Endothelial cell of umbilical vein (primary cell): ENCODE measurements at regions not wholly inside any gene's neighbourhood (a gene's known extent, or its start where the extent isn't known, plus 50 kb on each side); places are given as distances from the start of the nearest gene placed in this dataset.

Experiments
- CTCF ChIP-seq, 2 donors: IDR thresholded peaks; 1 replicate in 1 of 2; 2 replicates in 1 of 2; pipeline ENCODE4 v1.5.1; 2011; ENCODE audit warnings: low read length in 2 of 2, mild to moderate bottlenecking in 2 of 2, moderate library complexity in 2 of 2, control low read depth in 1 of 2, inconsistent platforms in 1 of 2, low read depth in 1 of 2; ENCODE audit not compliant: insufficient read depth in 1 of 2; ENCODE audit errors: extremely low read depth in 1 of 2
- EZH2 ChIP-seq: IDR thresholded peaks from 2 replicates; pipeline ENCODE4 v1.6.1; 2012; ENCODE audit warnings: borderline replicate concordance, low read depth, mild to moderate bottlenecking, moderate library complexity, low read length, inconsistent platforms; ENCODE audit not compliant: severe bottlenecking
- FOS ChIP-seq: IDR thresholded peaks from 2 replicates; pipeline ENCODE4 v1.6.1; 2011; ENCODE audit warnings: mild to moderate bottlenecking, low read length, moderate library complexity, borderline replicate concordance; ENCODE audit not compliant: insufficient read depth
- JUN ChIP-seq: IDR thresholded peaks from 2 replicates; pipeline ENCODE4 v1.6.1; 2011; ENCODE audit warnings: borderline replicate concordance, low read depth; ENCODE audit not compliant: insufficient read length, insufficient read depth
- MAX ChIP-seq: IDR thresholded peaks from 2 replicates; pipeline ENCODE4 v1.6.1; 2011; ENCODE audit not compliant: insufficient read depth, insufficient read length
- POLR2A ChIP-seq: IDR thresholded peaks from 2 replicates; pipeline ENCODE4 v1.6.1; 2012; ENCODE audit warnings: low read depth, mild to moderate bottlenecking, control low read depth, low read length
- POLR2AphosphoS5 ChIP-seq: IDR thresholded peaks from 2 replicates; pipeline ENCODE4 v1.6.1; 2012; ENCODE audit warnings: low read depth, mild to moderate bottlenecking, control low read depth, low read length, moderate library complexity; ENCODE audit not compliant: insufficient read depth

GRCh38 chr5:97501286-97501964, 318.4 kb upstream of the RIOK2 start:
- TF ChIP-seq JUN = no peak
- TF ChIP-seq CTCF (IDR thresholded peaks at IDR 0.05; ENCODE audit: extremely low read depth in 1 of 2, insufficient read depth in 1 of 2, low read depth in 1 of 2, low read length in 2 of 2) = no peak
- TF ChIP-seq POLR2A = no peak
- no peak for TF ChIP-seq POLR2AphosphoS5
- no peak for TF ChIP-seq FOS
- no peak for TF ChIP-seq EZH2
- no peak for TF ChIP-seq MAX
